Uterus (tissue), 3 donors: ENCODE measurements at regions not wholly inside any gene's neighbourhood (a gene's known extent, or its start where the extent isn't known, plus 50 kb on each side); places are given as distances from the start of the nearest gene placed in this dataset.

Experiments used
- DNase-seq, 2 donors: peaks; one replicate each; pipeline ENCODE4 v3.0.0-alpha.2; 2019 to 2020
- H3K27ac ChIP-seq, 2 donors: fragments of 200-600 bp; sonication (generic); 1 replicate in 1 of 2; 2 replicates in 1 of 2; pipeline ENCODE4 v1.5.1; 2016 to 2018
- H3K27me3 ChIP-seq, 2 donors: fragments of 200-600 bp; sonication (generic); one replicate each; pipeline ENCODE4 v1.5.1; 2018 to 2019; ENCODE audit warnings: control low read depth in 1 of 2
- H3K36me3 ChIP-seq, 2 donors: fragments of 200-600 bp; sonication (generic); one replicate each; pipeline ENCODE4 v1.5.1; 2019; ENCODE audit warnings: control low read depth in 1 of 2
- H3K4me1 ChIP-seq, 2 donors: fragments of 200-600 bp; sonication (generic); one replicate each; pipeline ENCODE4 v1.5.1; 2018 to 2019; ENCODE audit warnings: control low read depth in 1 of 2
- H3K4me3 ChIP-seq, 2 donors: fragments of 200-600 bp; sonication (generic); 1 replicate in 1 of 2; 2 replicates in 1 of 2; pipeline ENCODE4 v1.5.1; 2018 to 2019; ENCODE audit warnings: mild to moderate bottlenecking in 1 of 2
- H3K9me3 ChIP-seq, 2 donors: fragments of 200-600 bp; sonication (generic); one replicate each; pipeline ENCODE4 v1.5.1; 2019; ENCODE audit warnings: control low read depth in 1 of 2
- POLR2A ChIP-seq, 2 donors: fragments of 450-650 bp; IDR thresholded peaks; one replicate each; pipeline ENCODE4 v1.6.1; 2016; ENCODE audit warnings: antibody characterized with exemption in 2 of 2, mild to moderate bottlenecking in 1 of 2, moderate library complexity in 1 of 2
- intact Hi-C: fragments of 100-400 bp; cut with DNase I; formaldehyde crosslinking; loops from one replicate; pipeline ENCODE4 v1.15.1; 2023; ENCODE audit warnings: low total_unique reads
- TF ChIP-seq, protein P1 (sequence below), 4 experiments: fragments of 200-600 bp in 2 of 4; fragments of 450-650 bp in 2 of 4; sonication (generic) in 2 of 4; IDR thresholded peaks; one replicate each; pipeline ENCODE4 v1.5.1; 2016 to 2019; ENCODE audit warnings: antibody characterized with exemption in 4 of 4, mild to moderate bottlenecking in 2 of 4, moderate library complexity in 1 of 4
- donor health status: DM: yes; HTN: yes; CAD: no.

- Histone ChIP-seq H3K4me1 (no peaks in the 10 kb centered on the region), H3K9me3 (no peaks in the 10 kb centered on the region), H3K27me3 (no peaks in the 10 kb centered on the region), H3K36me3 (no peaks in the 10 kb centered on the region), H3K27ac (no peak overlapping the region), H3K4me3 (no peak overlapping the region)
- no peak for DNase-seq
- TF ChIP-seq, protein P1, sequence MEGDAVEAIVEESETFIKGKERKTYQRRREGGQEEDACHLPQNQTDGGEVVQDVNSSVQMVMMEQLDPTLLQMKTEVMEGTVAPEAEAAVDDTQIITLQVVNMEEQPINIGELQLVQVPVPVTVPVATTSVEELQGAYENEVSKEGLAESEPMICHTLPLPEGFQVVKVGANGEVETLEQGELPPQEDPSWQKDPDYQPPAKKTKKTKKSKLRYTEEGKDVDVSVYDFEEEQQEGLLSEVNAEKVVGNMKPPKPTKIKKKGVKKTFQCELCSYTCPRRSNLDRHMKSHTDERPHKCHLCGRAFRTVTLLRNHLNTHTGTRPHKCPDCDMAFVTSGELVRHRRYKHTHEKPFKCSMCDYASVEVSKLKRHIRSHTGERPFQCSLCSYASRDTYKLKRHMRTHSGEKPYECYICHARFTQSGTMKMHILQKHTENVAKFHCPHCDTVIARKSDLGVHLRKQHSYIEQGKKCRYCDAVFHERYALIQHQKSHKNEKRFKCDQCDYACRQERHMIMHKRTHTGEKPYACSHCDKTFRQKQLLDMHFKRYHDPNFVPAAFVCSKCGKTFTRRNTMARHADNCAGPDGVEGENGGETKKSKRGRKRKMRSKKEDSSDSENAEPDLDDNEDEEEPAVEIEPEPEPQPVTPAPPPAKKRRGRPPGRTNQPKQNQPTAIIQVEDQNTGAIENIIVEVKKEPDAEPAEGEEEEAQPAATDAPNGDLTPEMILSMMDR (IDR thresholded peaks at IDR 0.05), result no peak
- intact Hi-C loops, result no loop called here
Observed at GRCh38 chr1:69126796-69127195, 440.9 kb upstream of the LRRC7 start.

GRCh38 chr1:69128204-69128603 lies 439.5 kb upstream of the LRRC7 start:
- TF ChIP-seq, protein P1 (IDR thresholded peaks at IDR 0.05), result no peak
- no peak for TF ChIP-seq POLR2A (IDR thresholded peaks at IDR 0.05)
- Histone ChIP-seq H3K4me1 (no peaks in the 10 kb centered on the region), H3K27me3 (no peaks in the 10 kb centered on the region), H3K27ac (no peak overlapping the region), H3K36me3 (no peaks in the 10 kb centered on the region), H3K4me3 (no peak overlapping the region), H3K9me3 (no peaks in the 10 kb centered on the region)
- no peak for DNase-seq
- intact Hi-C loops, result no loop called here

DNA sequence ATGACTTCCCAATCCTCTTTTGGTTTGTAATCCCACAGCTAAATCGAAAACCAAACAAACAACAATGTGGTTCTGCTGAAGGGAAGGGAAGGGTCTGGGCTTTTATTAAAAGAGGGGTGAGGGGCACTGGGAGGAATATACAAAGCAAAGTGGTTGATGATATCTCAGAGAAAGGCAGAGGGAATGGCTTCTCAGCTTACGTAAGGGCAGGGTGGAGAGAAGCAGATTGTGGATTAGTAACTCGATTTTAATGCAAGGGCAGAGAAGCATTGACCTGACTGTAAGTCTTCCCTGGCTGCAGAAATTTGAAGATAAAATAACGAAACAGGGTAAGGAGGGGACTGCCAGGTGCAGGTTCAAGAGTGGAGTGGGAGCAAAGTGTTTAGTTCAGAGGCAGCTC lies 438.2 kb upstream of the LRRC7 start:
- Histone ChIP-seq H3K4me3 (no peak overlapping the region), H3K9me3 (no peaks in the 10 kb centered on the region), H3K27me3 (no peaks in the 10 kb centered on the region), H3K4me1 (no peaks in the 10 kb centered on the region), H3K27ac (no peak overlapping the region), H3K36me3 (no peaks in the 10 kb centered on the region)
- TF ChIP-seq POLR2A (IDR thresholded peaks at IDR 0.05), result no peak
- TF ChIP-seq, protein P1 (IDR thresholded peaks at IDR 0.05), result no peak
- no peak for DNase-seq
- intact Hi-C loops, result no loop called here

DNA sequence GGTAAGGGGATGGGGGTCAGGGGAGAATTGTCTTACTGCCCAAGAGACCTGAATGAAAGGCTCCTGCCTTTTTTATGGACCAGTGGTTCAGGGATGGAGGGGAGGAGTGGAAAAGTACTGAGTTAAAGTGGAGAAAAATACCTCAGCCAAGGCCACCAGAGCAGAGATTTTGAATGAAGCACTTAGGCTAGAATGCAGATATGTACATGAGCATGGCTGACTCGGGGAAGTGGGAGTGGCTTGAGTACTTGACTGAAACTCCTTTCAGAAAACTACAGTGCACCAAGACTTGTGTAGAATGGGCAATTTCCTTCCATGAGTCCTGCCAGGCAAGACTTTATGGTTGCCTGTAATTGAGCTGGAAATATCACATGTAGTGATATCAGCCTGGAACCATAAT lies 429.6 kb upstream of the LRRC7 start:
- Histone ChIP-seq H3K27me3 (no peaks in the 10 kb centered on the region), H3K4me1 (no peaks in the 10 kb centered on the region), H3K36me3 (no peaks in the 10 kb centered on the region), H3K4me3 (no peak overlapping the region), H3K9me3 (no peaks in the 10 kb centered on the region), H3K27ac (no peak overlapping the region)
- intact Hi-C loops, result no loop called here
- TF ChIP-seq POLR2A (IDR thresholded peaks at IDR 0.05), result no peak
- TF ChIP-seq, protein P1 (IDR thresholded peaks at IDR 0.05), result no peak
- no peak for DNase-seq

- Histone ChIP-seq H3K4me3 (no peak overlapping the region), H3K4me1 (no peaks in the 10 kb centered on the region), H3K36me3 (no peaks in the 10 kb centered on the region), H3K27ac (no peak overlapping the region), H3K27me3 (no peaks in the 10 kb centered on the region), H3K9me3 (no peaks in the 10 kb centered on the region)
- no peak for DNase-seq
- intact Hi-C loops, result no loop called here
- no peak for TF ChIP-seq POLR2A (IDR thresholded peaks at IDR 0.05)
- TF ChIP-seq, protein P1 (IDR thresholded peaks at IDR 0.05), result no peak
Observed at GRCh38 chr1:69139007-69139406, 428.7 kb upstream of the LRRC7 start.
